ENCODE measurements at regions not wholly inside any gene's neighbourhood (a gene's known extent, or its start where the extent isn't known, plus 50 kb on each side); places are given as distances from the start of the nearest gene placed in this dataset.

DNA sequence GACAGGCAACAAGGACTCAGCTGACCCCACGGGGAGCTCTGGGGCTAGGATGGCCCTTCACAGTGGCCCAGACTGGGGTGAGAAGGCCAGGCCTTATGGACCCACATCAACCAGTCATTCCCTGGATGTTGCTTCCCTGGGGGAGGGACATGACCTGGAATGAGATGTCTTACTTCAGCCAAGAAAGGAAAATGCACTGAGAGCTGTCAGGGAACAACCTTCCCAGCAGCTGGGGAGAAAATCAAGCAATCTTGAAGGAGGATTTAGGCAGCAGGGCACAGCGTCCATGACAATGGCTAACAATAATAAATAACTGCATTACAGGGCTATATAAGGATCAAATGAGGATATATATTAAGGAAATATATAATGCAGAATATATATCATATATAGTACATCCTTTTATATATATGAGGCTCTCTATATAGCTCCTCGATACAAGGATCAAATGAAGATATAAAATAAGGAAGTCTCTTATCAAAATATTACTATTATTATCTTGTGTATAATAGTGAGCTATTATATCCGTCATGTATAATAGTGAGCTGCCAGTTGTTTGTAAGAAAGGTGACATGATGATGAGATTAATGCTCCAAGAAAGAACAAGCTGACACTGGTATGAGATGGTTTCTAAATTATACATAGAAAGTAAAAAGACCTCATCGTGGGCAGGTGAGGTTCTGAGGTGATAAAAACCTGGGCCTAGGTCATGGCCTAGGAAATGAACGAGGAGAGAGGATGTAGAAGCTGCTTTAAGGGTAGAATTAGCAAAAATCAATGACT is 117.8 kb upstream of the LIPC start:
- TF ChIP-seq CTCF (IDR thresholded peaks at IDR 0.05) (no peak), POLR2A (IDR thresholded peaks at IDR 0.05; ENCODE audit: low read length) (no peak)
- TF ChIP-seq, protein P1, sequence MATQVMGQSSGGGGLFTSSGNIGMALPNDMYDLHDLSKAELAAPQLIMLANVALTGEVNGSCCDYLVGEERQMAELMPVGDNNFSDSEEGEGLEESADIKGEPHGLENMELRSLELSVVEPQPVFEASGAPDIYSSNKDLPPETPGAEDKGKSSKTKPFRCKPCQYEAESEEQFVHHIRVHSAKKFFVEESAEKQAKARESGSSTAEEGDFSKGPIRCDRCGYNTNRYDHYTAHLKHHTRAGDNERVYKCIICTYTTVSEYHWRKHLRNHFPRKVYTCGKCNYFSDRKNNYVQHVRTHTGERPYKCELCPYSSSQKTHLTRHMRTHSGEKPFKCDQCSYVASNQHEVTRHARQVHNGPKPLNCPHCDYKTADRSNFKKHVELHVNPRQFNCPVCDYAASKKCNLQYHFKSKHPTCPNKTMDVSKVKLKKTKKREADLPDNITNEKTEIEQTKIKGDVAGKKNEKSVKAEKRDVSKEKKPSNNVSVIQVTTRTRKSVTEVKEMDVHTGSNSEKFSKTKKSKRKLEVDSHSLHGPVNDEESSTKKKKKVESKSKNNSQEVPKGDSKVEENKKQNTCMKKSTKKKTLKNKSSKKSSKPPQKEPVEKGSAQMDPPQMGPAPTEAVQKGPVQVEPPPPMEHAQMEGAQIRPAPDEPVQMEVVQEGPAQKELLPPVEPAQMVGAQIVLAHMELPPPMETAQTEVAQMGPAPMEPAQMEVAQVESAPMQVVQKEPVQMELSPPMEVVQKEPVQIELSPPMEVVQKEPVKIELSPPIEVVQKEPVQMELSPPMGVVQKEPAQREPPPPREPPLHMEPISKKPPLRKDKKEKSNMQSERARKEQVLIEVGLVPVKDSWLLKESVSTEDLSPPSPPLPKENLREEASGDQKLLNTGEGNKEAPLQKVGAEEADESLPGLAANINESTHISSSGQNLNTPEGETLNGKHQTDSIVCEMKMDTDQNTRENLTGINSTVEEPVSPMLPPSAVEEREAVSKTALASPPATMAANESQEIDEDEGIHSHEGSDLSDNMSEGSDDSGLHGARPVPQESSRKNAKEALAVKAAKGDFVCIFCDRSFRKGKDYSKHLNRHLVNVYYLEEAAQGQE (IDR thresholded peaks at IDR 0.05) = no peak
